Hematopoietic multipotent progenitor cell treated with erythropoietin and hydrocortisone succinate and interleukin-3 and kit ligand, for 17 days (in vitro differentiated cells): ENCODE measurements at regions not wholly inside any gene's neighbourhood (a gene's known extent, or its start where the extent isn't known, plus 50 kb on each side); places are given as distances from the start of the nearest gene placed in this dataset.

Source experiments
- DNase-seq: peaks from one replicate; pipeline ENCODE4 v3.0.0-alpha.2; 2015; ENCODE audit warnings: low spot score

DNA sequence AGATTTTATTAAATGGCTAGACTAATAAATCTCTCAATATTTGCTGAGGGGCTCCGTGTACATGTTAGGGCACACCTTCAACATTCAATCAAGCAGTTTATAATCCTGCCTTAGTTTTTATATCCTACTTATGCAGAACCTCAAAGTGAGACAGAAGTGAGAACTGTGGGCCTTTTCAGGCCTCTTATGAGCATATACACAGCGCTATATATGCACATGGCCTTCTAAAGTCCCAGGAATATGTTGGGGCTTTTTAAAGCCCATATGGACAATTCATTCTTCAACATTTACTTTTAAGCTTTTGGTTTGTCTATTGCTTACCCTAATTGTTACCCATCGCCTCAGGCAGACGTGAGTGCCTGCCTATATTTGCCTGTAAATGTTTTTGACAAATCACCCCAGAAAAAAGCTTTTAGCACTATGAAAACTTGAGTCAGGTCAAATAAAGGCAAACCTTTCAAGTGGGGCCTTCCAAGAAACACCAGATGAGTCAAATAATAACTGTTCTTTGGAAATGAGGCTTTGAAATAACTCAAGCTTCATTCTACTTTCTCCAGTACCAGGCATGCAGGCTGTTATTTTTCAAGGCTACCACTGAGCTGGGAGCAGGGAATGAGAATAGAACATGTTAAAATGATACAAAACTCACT lies 58.2 kb downstream of the ESM1 start:
- DNase-seq, result no peak

DNA sequence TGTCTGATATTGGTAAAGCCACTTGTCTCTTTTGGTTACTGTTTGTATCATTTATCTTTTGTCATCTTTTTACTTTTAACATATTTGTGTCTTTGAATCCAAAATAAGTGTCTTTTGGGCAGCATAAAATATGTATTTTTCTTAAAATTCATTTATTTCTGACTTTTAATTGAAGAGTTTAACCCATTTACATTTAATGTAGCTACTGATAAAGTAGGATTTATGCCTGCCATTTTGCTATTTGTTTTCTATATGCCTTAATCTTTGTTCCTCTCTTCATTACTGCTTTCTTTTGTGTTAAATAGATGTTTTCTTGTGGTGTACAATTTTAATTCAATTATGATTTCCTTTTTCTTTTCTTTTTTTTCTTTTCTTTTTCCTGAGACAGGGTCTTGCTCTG lies 60.9 kb downstream of the ESM1 start:
- DNase-seq, result no peak

DNA sequence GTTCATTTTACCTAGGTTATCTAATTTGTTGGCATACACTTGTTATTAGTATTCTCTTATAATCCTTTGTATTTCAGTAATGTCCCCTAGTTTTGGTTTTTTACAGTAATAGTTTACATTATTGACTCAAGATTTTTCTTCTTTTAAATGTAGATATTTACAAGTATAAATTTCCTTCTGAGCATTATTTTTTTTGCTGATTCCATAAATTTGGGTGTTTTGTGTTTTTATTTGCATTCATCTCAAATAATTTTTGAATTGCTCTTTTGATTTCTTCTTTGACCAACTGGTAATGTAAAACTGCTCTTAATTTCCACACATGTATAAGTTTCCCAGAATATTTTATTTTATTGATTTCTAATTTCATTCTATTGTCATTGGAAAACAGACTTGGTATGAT lies 68.1 kb downstream of the ESM1 start:
- no peak for DNase-seq

- DNase-seq, result no peak
Observed at GRCh38 chr5:54915466-54916027, 69.8 kb downstream of the ESM1 start.

DNA sequence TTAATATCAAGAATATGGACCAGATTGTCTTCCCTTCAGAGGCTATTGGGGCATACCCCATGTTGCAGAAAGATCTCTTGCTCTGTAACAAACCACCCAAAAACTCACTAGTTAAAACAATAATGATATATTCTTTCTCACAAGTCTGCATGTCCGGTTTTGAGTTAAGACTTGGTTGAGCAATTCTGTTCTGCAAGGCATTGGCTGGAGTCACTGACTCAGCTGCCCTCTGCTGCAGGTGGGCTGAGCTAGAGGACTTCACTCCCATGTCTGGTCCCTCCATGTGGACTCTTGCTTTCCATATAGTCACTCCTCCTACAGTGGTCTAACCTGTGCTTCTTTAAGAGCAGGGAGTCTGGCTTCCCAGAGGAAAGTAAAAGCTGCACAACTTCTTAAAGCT lies 73.4 kb downstream of the ESM1 start:
- no peak for DNase-seq

GRCh38 chr5:54909911-54910870 lies 75.2 kb downstream of the ESM1 start:
- DNase-seq, result no peak

GRCh38 chr5:54908774-54909525 lies 76.4 kb downstream of the ESM1 start:
- no peak for DNase-seq

DNA sequence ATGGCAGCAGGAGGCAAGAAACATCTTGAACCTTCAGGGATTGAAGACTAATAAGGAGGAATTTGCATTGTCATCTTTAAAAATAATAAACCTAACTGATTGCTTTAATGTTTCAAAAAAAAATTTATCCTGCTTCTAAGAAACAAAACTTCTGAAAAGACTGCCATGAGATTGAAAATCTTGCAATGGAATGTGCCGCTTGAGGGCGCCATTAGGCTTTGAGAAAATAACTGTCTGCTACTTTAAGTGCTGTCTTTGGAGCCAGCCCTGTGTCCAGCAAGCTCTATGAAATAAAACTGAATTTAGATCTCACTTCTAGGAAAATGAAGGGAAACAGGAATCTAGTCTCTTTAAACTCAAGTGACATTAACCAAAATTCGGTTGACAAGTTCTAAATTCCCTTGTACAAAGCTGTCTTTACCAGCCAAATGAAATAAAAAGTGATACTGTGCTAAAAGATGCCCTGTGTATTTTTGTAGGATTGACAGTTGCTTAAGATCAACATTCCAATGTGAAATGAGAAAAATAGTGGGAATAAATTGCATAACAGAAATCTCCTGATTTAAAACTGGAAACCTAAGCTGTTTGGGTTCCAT lies 79.4 kb downstream of the ESM1 start:
- no peak for DNase-seq

DNA sequence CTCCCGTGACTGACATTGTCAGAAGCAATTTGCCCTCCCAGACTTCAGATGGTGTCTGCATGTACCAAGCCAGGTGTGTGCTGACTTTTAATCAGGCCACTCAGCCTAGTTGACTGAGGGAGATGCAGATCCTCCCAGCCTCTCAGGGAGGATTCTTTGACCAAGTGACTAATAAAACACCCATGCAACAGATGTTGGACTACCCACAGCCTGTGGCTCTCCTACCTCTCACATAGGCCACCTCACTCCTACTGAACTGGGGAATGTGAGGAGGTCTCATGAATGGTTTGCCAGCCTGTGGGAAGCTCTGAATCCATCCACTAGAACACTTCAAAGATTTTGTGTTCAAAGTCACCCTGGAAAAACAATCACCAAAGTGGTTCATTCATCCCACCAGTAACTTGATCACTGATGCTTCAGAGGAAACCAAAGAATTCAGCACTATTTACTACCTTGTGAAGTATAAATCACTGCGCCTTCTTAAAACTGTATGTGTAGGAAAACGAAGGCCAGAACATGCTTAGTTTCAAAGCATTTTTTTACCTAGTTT lies 80.1 kb downstream of the ESM1 start:
- no peak for DNase-seq

GRCh38 chr5:54904425-54904824 lies 81.0 kb downstream of the ESM1 start:
- DNase-seq, result no peak

- no peak for DNase-seq
Observed at GRCh38 chr5:54902791-54903473, 82.5 kb downstream of the ESM1 start.

DNA sequence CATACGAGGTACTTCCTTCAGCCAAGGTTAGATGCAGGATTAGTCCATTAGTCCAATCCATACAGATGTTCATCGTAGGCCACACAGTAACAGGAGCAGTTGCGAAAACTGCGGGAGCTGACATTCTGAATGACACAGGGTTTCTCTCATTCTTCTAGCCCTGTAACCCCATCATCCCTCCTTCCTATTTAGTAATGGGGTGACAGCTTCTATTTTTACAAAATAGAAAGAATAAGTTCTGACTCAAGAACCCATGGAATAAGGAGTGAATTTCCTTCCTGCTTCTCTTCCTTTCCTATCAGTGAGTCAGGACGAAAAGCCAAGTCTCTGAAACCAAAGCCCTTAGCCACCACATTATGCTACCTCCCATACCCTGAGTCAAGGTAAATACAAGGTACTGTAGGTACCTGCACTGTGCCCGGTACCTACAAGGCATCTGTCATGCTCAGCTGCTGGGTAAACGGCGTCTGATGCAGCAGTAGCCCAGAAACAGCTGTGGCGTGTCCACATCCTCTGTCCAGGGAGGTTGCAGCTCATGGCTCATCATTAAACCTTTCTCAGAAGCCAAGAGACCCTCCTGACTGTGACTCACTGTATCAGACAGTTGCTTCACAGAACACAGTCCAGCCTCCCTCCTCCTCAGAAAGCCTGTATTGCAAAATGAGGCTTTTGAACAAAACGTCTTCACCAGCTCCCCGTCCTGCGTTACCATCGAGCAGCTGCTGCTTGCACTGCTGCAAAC lies 84.2 kb downstream of the ESM1 start:
- DNase-seq, result no peak

DNA sequence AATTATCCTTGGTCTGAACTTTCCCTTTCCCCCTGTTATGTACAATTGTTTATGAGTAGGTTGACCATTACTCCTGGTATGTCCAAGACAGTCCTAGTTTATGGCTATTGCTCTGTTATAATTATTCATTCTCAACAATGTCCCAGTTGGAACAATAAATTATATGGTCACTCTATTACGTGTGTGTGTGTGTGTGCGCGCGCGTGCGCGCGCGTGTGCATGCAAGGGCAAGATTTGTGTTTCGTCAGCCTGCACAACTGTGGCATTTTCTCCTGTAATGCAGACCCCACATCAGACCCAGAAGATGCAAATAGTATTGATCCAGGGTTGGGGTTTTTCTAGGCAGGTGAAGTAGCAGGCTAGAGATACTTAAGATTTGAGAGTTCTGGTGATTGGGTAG lies 88.4 kb downstream of the ESM1 start:
- DNase-seq, result no peak

DNA sequence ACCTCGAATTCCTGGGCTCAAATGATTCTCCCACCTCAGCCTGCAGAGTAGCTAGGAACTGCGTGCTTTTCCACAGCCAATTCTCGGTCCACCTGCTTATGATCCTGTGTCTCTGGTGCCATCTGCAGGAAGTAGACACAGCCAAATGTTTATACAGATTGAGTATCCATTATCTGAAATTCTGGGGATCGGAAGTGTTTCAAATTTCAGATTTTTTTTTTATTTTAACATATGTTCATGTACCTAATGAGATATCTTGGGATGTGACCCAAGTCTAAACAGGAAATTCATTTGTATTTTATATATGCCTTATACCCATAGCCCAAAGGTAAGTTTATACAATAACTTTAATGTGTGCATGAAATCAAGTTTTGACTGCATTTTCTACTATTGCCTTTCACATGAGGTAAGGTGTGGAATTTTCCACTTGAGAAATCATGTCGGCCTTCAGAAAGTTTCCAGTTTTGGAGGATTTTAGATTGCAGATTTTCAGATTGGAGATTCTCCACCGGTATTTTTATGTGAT lies 89.5 kb downstream of the ESM1 start:
- no peak for DNase-seq

DNA sequence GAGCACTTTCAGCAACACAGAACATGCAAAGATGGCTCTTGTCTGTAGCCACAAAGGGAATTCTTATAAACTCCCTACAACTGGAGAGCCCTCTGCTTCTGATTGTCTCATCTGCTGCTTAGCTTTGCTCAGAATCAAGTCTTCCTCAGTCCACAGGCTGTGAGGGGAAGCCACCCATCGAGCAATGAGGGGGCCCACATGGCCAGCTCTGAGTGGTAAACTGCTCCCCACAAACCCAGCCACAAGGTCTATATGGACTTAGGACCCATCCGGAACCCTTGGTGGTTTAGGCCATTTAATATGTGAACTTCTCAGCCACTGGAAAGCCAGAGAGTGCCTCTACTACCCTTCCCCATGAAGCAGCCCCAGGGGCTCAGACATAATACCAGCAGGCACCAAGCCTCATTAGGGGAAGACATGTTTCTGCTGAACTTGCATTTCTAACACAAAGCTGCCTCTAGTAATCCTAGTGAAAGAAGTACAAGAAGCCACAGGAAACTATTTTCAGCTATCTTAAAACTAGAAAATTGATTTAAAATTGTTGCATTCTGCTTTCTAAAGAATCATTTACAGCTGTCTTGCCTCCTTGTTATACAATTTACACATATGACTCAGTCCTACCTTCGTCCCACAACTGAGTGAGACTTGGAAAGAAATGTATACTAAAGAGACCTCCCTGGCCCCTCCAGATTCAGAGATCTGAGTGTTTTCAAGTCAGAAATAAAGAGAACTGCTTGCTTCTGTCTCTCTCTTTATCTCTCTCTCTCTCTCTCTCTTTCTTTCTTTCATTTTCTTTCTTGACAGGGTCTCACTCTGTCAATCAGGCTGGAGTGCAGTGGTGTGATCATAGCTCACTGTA lies 90.2 kb downstream of the ESM1 start:
- DNase-seq, result no peak

GRCh38 chr5:54889826-54890225 lies 95.6 kb downstream of the ESM1 start:
- DNase-seq, result no peak

GRCh38 chr5:54887663-54888062 lies 97.7 kb downstream of the ESM1 start:
- DNase-seq, result no peak

DNA sequence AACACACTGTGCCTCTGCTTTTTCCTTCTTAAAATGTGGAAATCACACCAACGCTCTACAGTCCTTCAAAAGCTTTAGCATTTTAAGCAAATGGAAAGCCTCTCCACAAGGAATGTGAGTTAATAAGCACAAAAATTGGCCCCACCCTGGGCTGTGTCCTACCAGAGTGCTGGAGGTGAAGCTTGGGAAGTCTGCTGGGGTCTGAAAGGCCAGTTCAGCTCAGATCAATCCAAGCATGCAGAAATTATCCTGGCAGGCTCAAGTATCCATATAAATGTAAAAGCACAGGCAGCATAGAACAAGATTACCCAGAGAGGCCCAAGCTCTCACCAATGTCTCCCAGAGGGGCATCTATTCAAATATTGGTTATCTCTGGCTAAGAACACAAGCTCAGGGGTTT lies 98.5 kb downstream of the ESM1 start:
- DNase-seq, result no peak

DNA sequence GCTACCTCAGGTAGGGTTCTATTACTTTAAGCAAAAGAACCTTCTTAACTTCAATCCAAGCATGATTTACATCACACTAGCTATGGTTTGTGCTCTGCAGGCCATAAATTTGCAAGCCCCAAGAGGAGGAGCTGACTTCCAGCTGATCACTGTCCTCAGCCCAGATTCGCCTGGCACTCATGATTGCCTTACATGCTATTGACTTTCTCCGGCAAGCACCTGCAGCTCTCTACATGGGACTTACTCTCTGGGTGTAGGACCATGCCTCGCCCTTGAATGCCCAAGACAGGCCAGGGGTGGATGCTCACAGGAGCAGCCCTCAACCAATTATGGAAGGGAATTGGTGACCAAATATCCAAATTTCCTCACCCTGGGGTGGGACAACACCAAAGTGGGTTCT lies 99.8 kb downstream of the ESM1 start:
- no peak for DNase-seq
